H9 (cell line): ENCODE measurements at regions not wholly inside any gene's neighbourhood (a gene's known extent, or its start where the extent isn't known, plus 50 kb on each side); places are given as distances from the start of the nearest gene placed in this dataset.

Experiments
- DNase-seq: peaks from one replicate; pipeline ENCODE4 v3.0.0-alpha.2; 2017
- H2AFZ ChIP-seq: one replicate; pipeline ENCODE4 v1.6.1; 2013; ENCODE audit warnings: mild to moderate bottlenecking, low read length, control low read depth, moderate library complexity
- H2AK5ac ChIP-seq: 2 replicates; pipeline ENCODE4 v1.6.1; 2013; ENCODE audit warnings: low read length, control low read depth, mixed read lengths; ENCODE audit not compliant: insufficient read length
- H2BK120ac ChIP-seq: one replicate; pipeline ENCODE4 v1.6.1; 2013; ENCODE audit warnings: low read depth, mild to moderate bottlenecking, low read length, control low read depth, inconsistent platforms; ENCODE audit not compliant: poor library complexity, severe bottlenecking
- H2BK12ac ChIP-seq: 2 replicates; pipeline ENCODE4 v1.6.1; 2013; ENCODE audit warnings: low read length, control low read depth, mixed read lengths, low read depth; ENCODE audit not compliant: insufficient read length
- H2BK15ac ChIP-seq: 2 replicates; pipeline ENCODE4 v1.6.1; 2013; ENCODE audit warnings: low read depth, low read length, control low read depth
- H2BK20ac ChIP-seq: one replicate; pipeline ENCODE4 v1.6.1; 2013; ENCODE audit warnings: low read depth, mild to moderate bottlenecking, low read length, control low read depth, inconsistent platforms; ENCODE audit not compliant: poor library complexity, severe bottlenecking
- H2BK5ac ChIP-seq: 2 replicates; pipeline ENCODE4 v1.6.1; 2013; ENCODE audit warnings: low read length, control low read depth, mixed read lengths; ENCODE audit not compliant: insufficient read length
- H3K14ac ChIP-seq: 2 replicates; pipeline ENCODE4 v1.6.1; 2013; ENCODE audit warnings: low read length, control low read depth; ENCODE audit not compliant: insufficient read depth
- H3K18ac ChIP-seq: 2 replicates; pipeline ENCODE4 v1.6.1; 2013; ENCODE audit warnings: low read depth, mild to moderate bottlenecking, mixed read lengths, low read length, control low read depth; ENCODE audit not compliant: insufficient read length
- H3K23ac ChIP-seq: 2 replicates; pipeline ENCODE4 v1.6.1; 2013; ENCODE audit warnings: low read length, control low read depth, mixed read lengths, low read depth; ENCODE audit not compliant: insufficient read length
- H3K23me2 ChIP-seq: 2 replicates; pipeline ENCODE4 v1.6.1; 2013; ENCODE audit warnings: low read depth, mild to moderate bottlenecking, mixed read lengths, low read length, control low read depth; ENCODE audit not compliant: insufficient read length, poor library complexity, severe bottlenecking
- H3K27ac ChIP-seq: 2 replicates; pipeline ENCODE4 v1.5.1; 2013; ENCODE audit warnings: low read length, control low read depth, mixed read lengths, low read depth; ENCODE audit not compliant: insufficient read length
- H3K27me3 ChIP-seq: 2 replicates; pipeline ENCODE4 v1.6.1; 2013; ENCODE audit warnings: low read length, control low read depth, inconsistent platforms; ENCODE audit not compliant: insufficient read depth
- H3K4ac ChIP-seq: 2 replicates; pipeline ENCODE4 v1.6.1; 2013; ENCODE audit warnings: low read depth, mild to moderate bottlenecking, control low read depth, inconsistent platforms, low read length, moderate library complexity
- H3K4me1 ChIP-seq: 2 replicates; pipeline ENCODE4 v1.6.1; 2013; ENCODE audit warnings: low read length, control low read depth, inconsistent platforms; ENCODE audit not compliant: insufficient read depth
- H3K4me2 ChIP-seq: 2 replicates; pipeline ENCODE4 v1.6.1; 2013; ENCODE audit warnings: low read length, control low read depth, mixed read lengths; ENCODE audit not compliant: insufficient read length, insufficient read depth
- H3K56ac ChIP-seq: 2 replicates; pipeline ENCODE4 v1.6.1; 2013; ENCODE audit warnings: low read depth, mild to moderate bottlenecking, mixed read lengths, low read length, control low read depth; ENCODE audit not compliant: insufficient read length
- H3K79me1 ChIP-seq: 2 replicates; pipeline ENCODE4 v1.6.1; 2013; ENCODE audit warnings: low read depth, mild to moderate bottlenecking, moderate library complexity, low read length, control low read depth, inconsistent platforms; ENCODE audit not compliant: insufficient read depth, poor library complexity, severe bottlenecking
- H3K79me2 ChIP-seq: 2 replicates; pipeline ENCODE4 v1.6.1; 2013; ENCODE audit warnings: low read length, control low read depth, inconsistent platforms; ENCODE audit not compliant: insufficient read depth
- H3K9ac ChIP-seq: 2 replicates; pipeline ENCODE4 v1.6.1; 2013; ENCODE audit warnings: low read length, control low read depth, mixed read lengths; ENCODE audit not compliant: insufficient read length; ENCODE audit errors: extremely low read depth
- H3K9me3 ChIP-seq: one replicate; pipeline ENCODE4 v1.6.1; 2013; ENCODE audit warnings: low read depth, low read length, inconsistent platforms; ENCODE audit not compliant: control insufficient read depth
- H3T11ph ChIP-seq: one replicate; pipeline ENCODE4 v1.6.1; 2013; ENCODE audit warnings: mild to moderate bottlenecking, low read length, control low read depth, inconsistent platforms
- H4K20me1 ChIP-seq: one replicate; pipeline ENCODE4 v1.6.1; 2013; ENCODE audit not compliant: control insufficient read depth, insufficient read length, insufficient read depth
- H4K5ac ChIP-seq: 2 replicates; pipeline ENCODE4 v1.6.1; 2013; ENCODE audit warnings: low read depth, mild to moderate bottlenecking, mixed read lengths, low read length, control low read depth; ENCODE audit not compliant: insufficient read length
- H4K8ac ChIP-seq: replicated peaks from 2 replicates; pipeline ENCODE4 v1.6.1; 2013; ENCODE audit warnings: low read length, control low read depth, mixed read lengths, low read depth; ENCODE audit not compliant: insufficient read length
- H4K91ac ChIP-seq: 2 replicates; pipeline ENCODE4 v1.6.1; 2013; ENCODE audit warnings: low read depth, mild to moderate bottlenecking, moderate library complexity, mixed read lengths, low read length, control low read depth; ENCODE audit not compliant: insufficient read length
- H3K27ac Mint-ChIP-seq, 3 experiments: 2 replicates in 2 of 3; 3 replicates in 1 of 3; pipeline ENCODE4 v1.8.0; 2020 to 2021; ENCODE audit warnings: mixed read lengths in 3 of 3, mild to moderate bottlenecking in 1 of 3, moderate library complexity in 1 of 3
- H3K27me3 Mint-ChIP-seq: 2 replicates; pipeline ENCODE4 v1.8.0; 2021; ENCODE audit warnings: low read depth, mild to moderate bottlenecking, moderate library complexity, mixed read lengths
- H3K36me3 Mint-ChIP-seq, 3 experiments: 2 replicates in 2 of 3; 3 replicates in 1 of 3; pipeline ENCODE4 v1.8.0; 2020 to 2021; ENCODE audit warnings: low read depth in 3 of 3, mixed read lengths in 3 of 3; ENCODE audit not compliant: insufficient read depth in 1 of 3
- H3K4me1 Mint-ChIP-seq, 2 experiments: 2 replicates each; pipeline ENCODE4 v1.8.0; 2020; ENCODE audit warnings: mixed read lengths in 2 of 2
- H3K4me3 Mint-ChIP-seq, 2 experiments: 2 replicates in 1 of 2; 3 replicates in 1 of 2; pipeline ENCODE4 v1.8.0; 2020 to 2021; ENCODE audit warnings: mild to moderate bottlenecking in 2 of 2, mixed read lengths in 2 of 2, moderate library complexity in 1 of 2
- H3K9me3 Mint-ChIP-seq, 2 experiments: 2 replicates in 1 of 2; 3 replicates in 1 of 2; pipeline ENCODE4 v1.8.0; 2020; ENCODE audit warnings: mild to moderate bottlenecking in 2 of 2, mixed read lengths in 2 of 2, moderate library complexity in 1 of 2
- CTCF ChIP-seq: fragments of 200-600 bp; sonication (generic); conservative IDR thresholded peaks from 3 replicates; pipeline ENCODE4 v1.8.0; 2021; ENCODE audit warnings: antibody characterized with exemption, mild to moderate bottlenecking
- WGBS: extraction: QIAGEN DNeasy Blood & Tissue Kit; methylation state at CpG from one replicate; pipeline ENCODE4 v1.1.7; 2013; ENCODE audit warnings: missing lambda C conversion rate, low lambda C conversion rate, mixed read lengths; ENCODE audit not compliant: insufficient read length; ENCODE audit errors: extremely low coverage; 5-methylcytosine and 5-hydroxymethylcytosine counted together

GRCh38 chr20:52766645-52767435, 205.3 kb upstream of the TSHZ2 start:
- TF ChIP-seq CTCF: no peak
- no peak overlapping the region for H2BK5ac ChIP-seq
- no peaks in the 10 kb centered on the region for H3K79me1 ChIP-seq
- DNase-seq: no peak
- H3K27me3 Mint-ChIP-seq: no peaks in the 10 kb centered on the region; the same call in none of the 2 replicates
- no peaks in the 10 kb centered on the region for H3K27me3 ChIP-seq
- H3K4me1 ChIP-seq: no peaks in the 10 kb centered on the region
- H3K4me2 ChIP-seq: no peak overlapping the region
- no peak overlapping the region for H2BK15ac ChIP-seq
- no peak overlapping the region for H4K5ac ChIP-seq
- no peaks in the 10 kb centered on the region for H3K79me2 ChIP-seq
- no CpG with 5 or more reads among the region's 7 CpGs for WGBS
- no peaks in the 10 kb centered on the region for H3K9me3 ChIP-seq
- no peaks in the 10 kb centered on the region for H4K20me1 ChIP-seq
- H3K23ac ChIP-seq: no peak overlapping the region
- H3K36me3 Mint-ChIP-seq: no peaks in the 10 kb centered on the region
- no peak overlapping the region for H2BK20ac ChIP-seq
- H3K9ac ChIP-seq: no peak overlapping the region
- no peak overlapping the region for H3K4me3 Mint-ChIP-seq
- no peak overlapping the region for H2AFZ ChIP-seq
- no peak overlapping the region for H3K18ac ChIP-seq
- H3K4ac ChIP-seq: no peak overlapping the region
- H4K8ac ChIP-seq: no peak overlapping the region
- H3K9me3 Mint-ChIP-seq: no peaks in the 10 kb centered on the region
- no peak overlapping the region for H2AK5ac ChIP-seq
- no peak overlapping the region for H3K14ac ChIP-seq
- no peak overlapping the region for H3K56ac ChIP-seq
- H3K27ac ChIP-seq: no peak overlapping the region
- H3K4me1 Mint-ChIP-seq: no peaks in the 10 kb centered on the region
- H3K23me2 ChIP-seq: no peaks in the 10 kb centered on the region
- H4K91ac ChIP-seq: no peak overlapping the region
- no peak overlapping the region; a peak in 1 of 7 replicates for H3K27ac Mint-ChIP-seq
- no peak overlapping the region for H3T11ph ChIP-seq
- H2BK120ac ChIP-seq: no peak overlapping the region
- no peak overlapping the region for H2BK12ac ChIP-seq
